ENCODE measurements at regions not wholly inside any gene's neighbourhood (a gene's known extent, or its start where the extent isn't known, plus 50 kb on each side); places are given as distances from the start of the nearest gene placed in this dataset.

- no peak overlapping the region for H3K4me3 ChIP-seq (replicated peaks; ENCODE audit: low read depth, low read length)
- no peak for DNase-seq (ENCODE audit: low read depth)
- TF ChIP-seq, protein P1, sequence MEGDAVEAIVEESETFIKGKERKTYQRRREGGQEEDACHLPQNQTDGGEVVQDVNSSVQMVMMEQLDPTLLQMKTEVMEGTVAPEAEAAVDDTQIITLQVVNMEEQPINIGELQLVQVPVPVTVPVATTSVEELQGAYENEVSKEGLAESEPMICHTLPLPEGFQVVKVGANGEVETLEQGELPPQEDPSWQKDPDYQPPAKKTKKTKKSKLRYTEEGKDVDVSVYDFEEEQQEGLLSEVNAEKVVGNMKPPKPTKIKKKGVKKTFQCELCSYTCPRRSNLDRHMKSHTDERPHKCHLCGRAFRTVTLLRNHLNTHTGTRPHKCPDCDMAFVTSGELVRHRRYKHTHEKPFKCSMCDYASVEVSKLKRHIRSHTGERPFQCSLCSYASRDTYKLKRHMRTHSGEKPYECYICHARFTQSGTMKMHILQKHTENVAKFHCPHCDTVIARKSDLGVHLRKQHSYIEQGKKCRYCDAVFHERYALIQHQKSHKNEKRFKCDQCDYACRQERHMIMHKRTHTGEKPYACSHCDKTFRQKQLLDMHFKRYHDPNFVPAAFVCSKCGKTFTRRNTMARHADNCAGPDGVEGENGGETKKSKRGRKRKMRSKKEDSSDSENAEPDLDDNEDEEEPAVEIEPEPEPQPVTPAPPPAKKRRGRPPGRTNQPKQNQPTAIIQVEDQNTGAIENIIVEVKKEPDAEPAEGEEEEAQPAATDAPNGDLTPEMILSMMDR (IDR thresholded peaks at IDR 0.05; ENCODE audit: low read length, missing control alignments), result no peak
These were observed 264.1 kb downstream of the TMEM114 start for GRCh38 chr16:8326232-8326631.

GRCh38 chr16:8323153-8323552, 267.2 kb downstream of the TMEM114 start:
- TF ChIP-seq, protein P1 (IDR thresholded peaks at IDR 0.05; ENCODE audit: low read length, missing control alignments), result no peak
- DNase-seq (ENCODE audit: low read depth), result no peak
- no peak overlapping the region for H3K4me3 ChIP-seq (replicated peaks; ENCODE audit: low read depth, low read length)

DNA sequence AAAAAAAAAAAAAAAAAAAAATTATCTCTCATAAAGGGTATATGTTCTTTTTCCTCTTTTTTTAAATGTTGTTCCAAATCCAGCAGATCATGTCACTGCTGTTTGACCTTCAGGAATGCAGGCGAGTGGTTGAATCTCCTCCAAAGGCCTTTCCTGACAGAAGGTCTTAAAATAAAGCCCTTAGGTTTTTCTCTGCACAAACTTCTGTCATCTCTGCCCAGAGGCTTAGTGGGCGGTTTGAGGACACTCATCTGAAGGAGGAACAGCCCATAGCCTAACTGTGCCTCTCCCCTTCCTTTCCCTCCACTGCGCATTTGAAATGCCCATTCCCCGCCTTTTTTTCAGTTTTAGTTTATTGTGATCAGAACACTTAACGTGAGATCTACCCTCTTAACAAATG, 270.2 kb downstream of the TMEM114 start:
- TF ChIP-seq, protein P1 (IDR thresholded peaks at IDR 0.05; ENCODE audit: low read length, missing control alignments), result no peak

DNA sequence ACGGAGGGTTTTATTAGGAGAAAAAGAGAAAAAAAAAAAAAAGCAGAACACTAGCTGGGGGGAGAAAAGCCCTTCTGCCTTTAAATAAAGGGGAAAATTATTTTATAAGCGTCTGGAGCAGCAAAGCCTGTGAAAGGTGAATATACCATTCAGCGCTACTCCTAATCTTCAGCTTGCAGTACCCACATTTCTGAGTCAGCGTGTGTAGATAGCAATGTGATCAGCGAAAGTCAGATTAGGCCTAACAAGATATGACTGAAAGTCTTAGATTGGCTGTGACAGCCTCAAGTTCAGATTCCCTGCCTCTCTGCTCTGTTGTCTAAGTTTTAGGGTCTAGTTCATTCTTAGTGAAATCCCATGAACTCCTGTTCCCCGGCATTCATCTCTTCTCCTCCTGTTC, 279.5 kb downstream of the TMEM114 start:
- no peak overlapping the region for H3K4me3 ChIP-seq (replicated peaks; ENCODE audit: low read depth, low read length)
- DNase-seq (ENCODE audit: low read depth), result no peak
- TF ChIP-seq, protein P1 (IDR thresholded peaks at IDR 0.05; ENCODE audit: low read length, missing control alignments), result no peak

More for the DNA sequence above, 270.2 kb downstream of the TMEM114 start:
- no peak overlapping the region for H3K4me3 ChIP-seq (replicated peaks; ENCODE audit: low read depth, low read length)
- DNase-seq (ENCODE audit: low read depth), result no peak

- no peak for DNase-seq (ENCODE audit: low read depth)
- TF ChIP-seq, protein P1 (IDR thresholded peaks at IDR 0.05; ENCODE audit: low read length, missing control alignments), result no peak
- H3K4me3 ChIP-seq (replicated peaks; ENCODE audit: low read depth, low read length), result no peak overlapping the region
These were observed 280.0 kb downstream of the TMEM114 start for GRCh38 chr16:8310323-8310722.

- no peak overlapping the region for H3K4me3 ChIP-seq (replicated peaks; ENCODE audit: low read depth, low read length)
- TF ChIP-seq, protein P1 (IDR thresholded peaks at IDR 0.05; ENCODE audit: low read length, missing control alignments), result no peak
- DNase-seq (ENCODE audit: low read depth), result no peak
These were observed 285.1 kb downstream of the TMEM114 start for GRCh38 chr16:8305201-8305600.

DNA sequence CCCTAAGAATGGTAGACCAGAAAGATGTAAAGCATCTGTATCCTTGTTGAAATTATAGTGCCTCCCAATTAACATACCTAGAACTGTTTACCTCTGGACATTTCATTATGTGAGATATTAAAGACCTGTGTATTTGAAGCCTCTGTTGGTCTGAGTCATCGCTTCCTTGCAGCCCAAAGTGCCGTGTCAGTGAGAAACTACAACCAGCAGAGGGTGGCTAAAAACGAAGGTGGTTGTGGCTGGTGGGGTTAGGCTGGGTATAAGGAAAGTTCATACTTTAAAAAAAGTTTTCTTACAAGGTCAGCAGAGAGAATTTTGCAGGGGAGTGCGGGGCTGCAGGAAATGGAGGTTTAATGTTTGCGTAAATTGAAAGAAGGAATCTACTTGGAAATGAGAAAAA, 290.7 kb downstream of the TMEM114 start:
- H3K4me3 ChIP-seq (replicated peaks; ENCODE audit: low read depth, low read length), result no peak overlapping the region
- TF ChIP-seq, protein P1 (IDR thresholded peaks at IDR 0.05; ENCODE audit: low read length, missing control alignments), result no peak
- no peak for DNase-seq (ENCODE audit: low read depth)

Data from fibroblast of pulmonary artery (primary cell).